A549 (cell line): ENCODE measurements at regions not wholly inside any gene's neighbourhood (a gene's known extent, or its start where the extent isn't known, plus 50 kb on each side); places are given as distances from the start of the nearest gene placed in this dataset.

ENCODE experiments used
- ATAC-seq, 2 experiments: fragments of 200-7000 bp in 1 of 2; fragments of >200 bp in 1 of 2; cut with Nextera tagmentation in 1 of 2; cut with Tn5 transposase in 1 of 2; 3 replicates each; pipeline versions ENCODE4 v1.8.0 to v1.9.1; 2018 to 2020; ENCODE audit warnings: mild to moderate bottlenecking in 1 of 2, moderate library complexity in 1 of 2
- CTCF ChIA-PET: fragments of 300-600 bp; sonication (Branson Sonifier 250); formaldehyde crosslinking; extraction: SDS; loops from one replicate; lab custom pipeline; 2021; ENCODE audit warnings: antibody characterized with exemption, inconsistent platforms; lab: Yijun Ruan, JAX
- POLR2A ChIA-PET: fragments of 350-600 bp; formaldehyde crosslinking; extraction: SDS; loops from one replicate; lab custom pipeline; 2021; ENCODE audit warnings: antibody characterized with exemption, inconsistent platforms; lab: Yijun Ruan, JAX
- DNase-seq, 2 experiments: peaks; one replicate each; pipeline versions ENCODE4 v3.0.0 to v3.0.0-alpha.2; 2011 to 2016; ENCODE audit warnings: low read depth in 1 of 2, low spot score in 1 of 2
- FAIRE-seq: peaks from 2 replicates; lab custom pipeline; 2011; peaks lifted over from hg19 to GRCh38; lab: Jason Lieb, UNC
- H3K27ac ChIP-seq, 2 experiments: fragments of >200 bp; sonication (Bioruptor Twin); formaldehyde crosslinking; 3 replicates each; pipeline ENCODE4 v1.5.1; 2016 to 2017
- H3K4me1 ChIP-seq: fragments of >200 bp; sonication (Bioruptor Twin); formaldehyde crosslinking; 3 replicates; pipeline ENCODE4 v1.6.1; 2016
- H3K4me2 ChIP-seq: fragments of >200 bp; sonication (Bioruptor Twin); formaldehyde crosslinking; 3 replicates; pipeline ENCODE4 v1.6.1; 2016
- H3K4me3 ChIP-seq: fragments of >200 bp; sonication (Bioruptor Twin); formaldehyde crosslinking; 3 replicates; pipeline ENCODE4 v1.5.1; 2016
- H3K9me3 ChIP-seq: fragments of >200 bp; sonication (Bioruptor Twin); formaldehyde crosslinking; 3 replicates; pipeline ENCODE4 v1.6.1; 2016
- BHLHE40 ChIP-seq: IDR thresholded peaks from 2 replicates; pipeline ENCODE4 v1.6.1; 2012; ENCODE audit warnings: low read depth, low read length, inconsistent platforms
- CBX2 ChIP-seq: fragments of 200-600 bp; sonication (generic); IDR thresholded peaks from 2 replicates; pipeline ENCODE4 v1.6.1; 2016; ENCODE audit warnings: low read depth, mild to moderate bottlenecking, borderline replicate concordance
- CHD4 ChIP-seq: fragments of 200-600 bp; sonication (generic); IDR thresholded peaks from 2 replicates; pipeline ENCODE4 v1.6.1; 2016; ENCODE audit warnings: antibody characterized with exemption, mild to moderate bottlenecking, borderline replicate concordance
- EHF ChIP-seq: fragments of 250-450 bp; sonication (Bioruptor Pico); IDR thresholded peaks from 2 replicates; pipeline ENCODE4 v1.5.0; 2020; ENCODE audit warnings: mild to moderate bottlenecking
- EHMT2 ChIP-seq: fragments of 200-600 bp; sonication (generic); IDR thresholded peaks from 2 replicates; pipeline ENCODE4 v1.6.1; 2016; ENCODE audit warnings: antibody characterized with exemption, low read depth, mild to moderate bottlenecking, moderate library complexity
- ESRRA ChIP-seq: fragments of 150-350 bp; IDR thresholded peaks from 2 replicates; pipeline ENCODE4 v1.6.1; 2014; ENCODE audit warnings: mild to moderate bottlenecking, low read length, borderline replicate concordance
- FOSL2 ChIP-seq, 2 experiments: fragments of 450-650 bp in 1 of 2; fragments of >200 bp in 1 of 2; sonication (Bioruptor Twin) in 1 of 2; formaldehyde crosslinking; IDR thresholded peaks; 2 replicates each; pipeline versions ENCODE4 v1.5.0 to v1.6.1; 2016 to 2020; ENCODE audit warnings: mild to moderate bottlenecking in 1 of 2, moderate library complexity in 1 of 2
- FOXS1 ChIP-seq: fragments of 250-450 bp; sonication (Bioruptor Pico); IDR thresholded peaks from 2 replicates; pipeline ENCODE4 v1.5.0; 2020; ENCODE audit warnings: mild to moderate bottlenecking, moderate library complexity
- HDAC2 ChIP-seq: fragments of 200-600 bp; sonication (generic); IDR thresholded peaks from 2 replicates; pipeline ENCODE4 v1.6.1; 2016
- HEYL ChIP-seq: fragments of 250-450 bp; sonication (Bioruptor Pico); IDR thresholded peaks from 2 replicates; pipeline ENCODE4 v1.8.0; 2021; ENCODE audit warnings: mild to moderate bottlenecking, moderate library complexity
- HOXB13 ChIP-seq: fragments of 250-450 bp; sonication (Bioruptor Pico); IDR thresholded peaks from 2 replicates; pipeline ENCODE4 v1.5.0; 2020; ENCODE audit warnings: low read depth, mild to moderate bottlenecking, moderate library complexity
- JUN ChIP-seq, 2 experiments: fragments of >200 bp; sonication (Bioruptor Twin); formaldehyde crosslinking; IDR thresholded peaks; 2 replicates in 1 of 2; 3 replicates in 1 of 2; pipeline ENCODE4 v1.6.1; 2016 to 2017
- KDM1A ChIP-seq: fragments of 200-600 bp; sonication (generic); IDR thresholded peaks from 2 replicates; pipeline ENCODE4 v1.6.1; 2016; ENCODE audit warnings: low read depth, mild to moderate bottlenecking
- KDM5A ChIP-seq: fragments of 200-600 bp; sonication (generic); IDR thresholded peaks from 2 replicates; pipeline ENCODE4 v1.6.1; 2016; ENCODE audit warnings: antibody characterized with exemption, mild to moderate bottlenecking
- MYC ChIP-seq: IDR thresholded peaks from 2 replicates; pipeline ENCODE4 v1.6.1; 2012; ENCODE audit warnings: mild to moderate bottlenecking, inconsistent platforms, low read length, improper control_type of control experiment, borderline replicate concordance
- NFE2L2 ChIP-seq: fragments of 150-350 bp; conservative IDR thresholded peaks from 2 replicates; pipeline ENCODE4 v1.6.1; 2014; ENCODE audit warnings: low read length
- NPAS2 ChIP-seq: fragments of 250-450 bp; sonication (Bioruptor Pico); IDR thresholded peaks from 2 replicates; pipeline ENCODE4 v1.8.0; 2022; ENCODE audit warnings: mild to moderate bottlenecking, moderate library complexity, borderline replicate concordance
- NR3C1 ChIP-seq: fragments of >200 bp; sonication (Bioruptor Twin); formaldehyde crosslinking; IDR thresholded peaks from 3 replicates; pipeline ENCODE4 v1.6.1; 2017
- PHF8 ChIP-seq: fragments of 200-600 bp; sonication (generic); IDR thresholded peaks from 2 replicates; pipeline ENCODE4 v1.6.1; 2016; ENCODE audit warnings: low read depth, mild to moderate bottlenecking, antibody characterized with exemption, moderate library complexity, borderline replicate concordance
- RAD21 ChIP-seq, 2 experiments: fragments of >200 bp in 1 of 2; sonication (Bioruptor Twin) in 1 of 2; formaldehyde crosslinking in 1 of 2; IDR thresholded peaks in 1 of 2; conservative IDR thresholded peaks in 1 of 2; 2 replicates in 1 of 2; 3 replicates in 1 of 2; pipeline ENCODE4 v1.6.1; 2012 to 2018; ENCODE audit warnings: inconsistent platforms in 1 of 2
- RCOR1 ChIP-seq: fragments of 150-350 bp; IDR thresholded peaks from 2 replicates; pipeline ENCODE4 v1.6.1; 2014; ENCODE audit warnings: antibody characterized with exemption, low read length, low read depth
- RFX5 ChIP-seq: fragments of 450-650 bp; IDR thresholded peaks from 2 replicates; pipeline ENCODE4 v1.7.1; 2014; ENCODE audit warnings: antibody characterized with exemption, mild to moderate bottlenecking, moderate library complexity
- TFCP2L1 ChIP-seq: fragments of 250-450 bp; sonication (Bioruptor Pico); IDR thresholded peaks from 2 replicates; pipeline ENCODE4 v1.5.0; 2021; ENCODE audit warnings: mild to moderate bottlenecking
- USF2 ChIP-seq: fragments of 450-650 bp; IDR thresholded peaks from 2 replicates; pipeline ENCODE4 v1.6.1; 2014; ENCODE audit warnings: antibody characterized with exemption
- ZFP36 ChIP-seq: fragments of 450-650 bp; IDR thresholded peaks from 2 replicates; pipeline ENCODE4 v1.6.1; 2014; ENCODE audit warnings: borderline replicate concordance; ENCODE audit not compliant: partially characterized antibody
- ZSCAN20 ChIP-seq: fragments of 250-450 bp; sonication (Bioruptor Pico); IDR thresholded peaks from 2 replicates; pipeline ENCODE4 v1.8.0; 2022; ENCODE audit warnings: mild to moderate bottlenecking, moderate library complexity
- WGBS: methylation state at CpG from one replicate; pipeline ENCODE4 v1.1.6; 2017; ENCODE audit errors: missing lambda C conversion rate; 5-methylcytosine and 5-hydroxymethylcytosine counted together
- TF ChIP-seq, protein P1 (sequence below): fragments of >200 bp; sonication (Bioruptor Twin); formaldehyde crosslinking; IDR thresholded peaks from 2 replicates; pipeline ENCODE4 v1.6.1; 2016
- TF ChIP-seq, protein P2 (sequence below): fragments of >200 bp; sonication (Bioruptor Twin); formaldehyde crosslinking; IDR thresholded peaks from 3 replicates; pipeline ENCODE4 v1.5.1; 2016

DNA sequence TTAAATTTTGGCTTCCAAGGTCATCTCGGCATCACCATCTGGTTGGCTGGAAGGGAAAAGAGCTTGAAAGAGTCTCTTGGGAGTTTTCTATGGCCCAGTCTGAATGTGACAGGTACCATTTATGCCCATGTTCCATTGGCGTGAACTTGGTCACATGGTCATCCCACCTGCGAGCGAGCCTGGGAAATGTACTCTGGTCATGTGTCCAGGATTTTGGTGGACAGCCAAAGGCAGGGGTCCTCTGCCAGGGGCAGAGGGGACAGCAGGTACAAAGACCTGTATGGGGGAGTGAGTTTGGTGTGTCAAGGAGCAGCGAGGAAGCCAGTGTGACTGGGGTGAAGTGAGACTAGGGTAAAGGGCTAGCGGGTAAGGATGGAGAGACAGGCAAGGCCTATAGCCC, 112.6 kb downstream of the CDC5L start:
- no peaks in the 10 kb centered on the region for H3K9me3 ChIP-seq
- no peak for ATAC-seq
- no peak for TF ChIP-seq KDM5A
- no peak for TF ChIP-seq CBX2
- TF ChIP-seq EHMT2 = no peak
- no peak for TF ChIP-seq RCOR1
- TF ChIP-seq HOXB13 (CRISPR knock-in tag) = no peak
- no peak for TF ChIP-seq NFE2L2
- TF ChIP-seq FOXS1 (CRISPR knock-in tag) = no peak
- no peak for TF ChIP-seq ZFP36
- no peak for TF ChIP-seq ZSCAN20 (CRISPR knock-in tag)
- no peak for TF ChIP-seq CHD4
- no peak for TF ChIP-seq NR3C1
- TF ChIP-seq USF2 = no peak
- no peak for TF ChIP-seq KDM1A
- TF ChIP-seq MYC = no peak
- no peak for TF ChIP-seq PHF8
- TF ChIP-seq FOSL2 (IDR thresholded peaks at IDR 0.05) = no peak
- no peak for TF ChIP-seq FOSL2 (CRISPR knock-in tag; IDR thresholded peaks at IDR 0.05)
- H3K27ac ChIP-seq = no peak overlapping the region
- DNase-seq = no peak
- no peaks in the 10 kb centered on the region for H3K4me1 ChIP-seq
- ChIA-PET CTCF (interaction anchor here (1.9 to 3.5 kb wide), 2 partner anchors 24 to 30 kb away, joined by 6 to 15 read pairs; no protein-coding TSS in a partner anchor), POLR2A (no interaction called here)
- no peak overlapping the region for H3K4me3 ChIP-seq
- WGBS = 51% methylated on average over 3 of the region's 6 CpGs
- H3K4me2 ChIP-seq = no peak overlapping the region
- no peak for FAIRE-seq

DNA sequence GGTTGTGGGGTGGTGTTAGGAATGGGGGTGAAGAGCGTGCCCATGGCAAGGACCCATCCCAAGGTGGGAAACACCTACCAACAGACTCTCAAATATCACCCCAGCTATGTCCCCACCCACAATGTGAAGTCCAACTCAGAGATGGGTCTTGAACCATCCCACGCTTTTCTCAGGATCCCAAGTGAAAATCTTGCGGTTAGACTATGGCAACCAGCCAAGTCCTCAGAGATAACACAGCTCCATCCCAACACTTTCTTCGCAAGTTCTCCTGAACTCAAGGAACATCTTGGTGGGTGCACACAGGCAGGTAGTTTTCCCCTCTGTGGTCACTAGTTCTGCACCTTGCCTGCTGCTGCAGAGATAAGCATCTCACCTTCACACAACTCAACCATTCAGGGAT, 116.0 kb downstream of the CDC5L start:
- no peaks in the 10 kb centered on the region for H3K4me1 ChIP-seq
- H3K9me3 ChIP-seq = no peaks in the 10 kb centered on the region
- no peak overlapping the region for H3K4me3 ChIP-seq
- ChIA-PET CTCF (interaction anchor here (0.9 to 3.7 kb wide), 3 partner anchors 9 to 1224 kb away, joined by 3 to 18 read pairs (median 4); no protein-coding TSS in a partner anchor), POLR2A (no interaction called here)
- ATAC-seq (no peak), DNase-seq (no peak), FAIRE-seq (no peak)
- H3K4me2 ChIP-seq = no peak overlapping the region
- WGBS = 43% methylated on average over 3 of the region's 4 CpGs
- no peak overlapping the region for H3K27ac ChIP-seq
- TF ChIP-seq KDM1A (no peak), NR3C1 (no peak), HDAC2 (no peak), ESRRA (no peak), EHF (CRISPR knock-in tag) (no peak), BHLHE40 (no peak), TFCP2L1 (CRISPR knock-in tag) (no peak), RFX5 (no peak), JUN (IDR thresholded peaks at IDR 0.05) (no peak), RCOR1 (no peak), RAD21 (conservative IDR thresholded peaks at IDR 0.05 in 1 of 2, IDR thresholded peaks at IDR 0.05 in 1 of 2) (no peak), ZFP36 (no peak), HEYL (CRISPR knock-in tag) (no peak), NPAS2 (CRISPR knock-in tag) (no peak), EHMT2 (no peak), HOXB13 (CRISPR knock-in tag) (no peak), PHF8 (no peak)
- TF ChIP-seq, protein P1, sequence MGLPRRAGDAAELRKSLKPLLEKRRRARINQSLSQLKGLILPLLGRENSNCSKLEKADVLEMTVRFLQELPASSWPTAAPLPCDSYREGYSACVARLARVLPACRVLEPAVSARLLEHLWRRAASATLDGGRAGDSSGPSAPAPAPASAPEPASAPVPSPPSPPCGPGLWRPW = no peak
- TF ChIP-seq, protein P2, sequence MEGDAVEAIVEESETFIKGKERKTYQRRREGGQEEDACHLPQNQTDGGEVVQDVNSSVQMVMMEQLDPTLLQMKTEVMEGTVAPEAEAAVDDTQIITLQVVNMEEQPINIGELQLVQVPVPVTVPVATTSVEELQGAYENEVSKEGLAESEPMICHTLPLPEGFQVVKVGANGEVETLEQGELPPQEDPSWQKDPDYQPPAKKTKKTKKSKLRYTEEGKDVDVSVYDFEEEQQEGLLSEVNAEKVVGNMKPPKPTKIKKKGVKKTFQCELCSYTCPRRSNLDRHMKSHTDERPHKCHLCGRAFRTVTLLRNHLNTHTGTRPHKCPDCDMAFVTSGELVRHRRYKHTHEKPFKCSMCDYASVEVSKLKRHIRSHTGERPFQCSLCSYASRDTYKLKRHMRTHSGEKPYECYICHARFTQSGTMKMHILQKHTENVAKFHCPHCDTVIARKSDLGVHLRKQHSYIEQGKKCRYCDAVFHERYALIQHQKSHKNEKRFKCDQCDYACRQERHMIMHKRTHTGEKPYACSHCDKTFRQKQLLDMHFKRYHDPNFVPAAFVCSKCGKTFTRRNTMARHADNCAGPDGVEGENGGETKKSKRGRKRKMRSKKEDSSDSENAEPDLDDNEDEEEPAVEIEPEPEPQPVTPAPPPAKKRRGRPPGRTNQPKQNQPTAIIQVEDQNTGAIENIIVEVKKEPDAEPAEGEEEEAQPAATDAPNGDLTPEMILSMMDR = no peak
